ENCODE measurements at regions not wholly inside any gene's neighbourhood (a gene's known extent, or its start where the extent isn't known, plus 50 kb on each side); places are given as distances from the start of the nearest gene placed in this dataset.

GRCh38 chr5:116754556-116754955, 179.9 kb upstream of the SEMA6A start:
- TF ChIP-seq, protein P1, sequence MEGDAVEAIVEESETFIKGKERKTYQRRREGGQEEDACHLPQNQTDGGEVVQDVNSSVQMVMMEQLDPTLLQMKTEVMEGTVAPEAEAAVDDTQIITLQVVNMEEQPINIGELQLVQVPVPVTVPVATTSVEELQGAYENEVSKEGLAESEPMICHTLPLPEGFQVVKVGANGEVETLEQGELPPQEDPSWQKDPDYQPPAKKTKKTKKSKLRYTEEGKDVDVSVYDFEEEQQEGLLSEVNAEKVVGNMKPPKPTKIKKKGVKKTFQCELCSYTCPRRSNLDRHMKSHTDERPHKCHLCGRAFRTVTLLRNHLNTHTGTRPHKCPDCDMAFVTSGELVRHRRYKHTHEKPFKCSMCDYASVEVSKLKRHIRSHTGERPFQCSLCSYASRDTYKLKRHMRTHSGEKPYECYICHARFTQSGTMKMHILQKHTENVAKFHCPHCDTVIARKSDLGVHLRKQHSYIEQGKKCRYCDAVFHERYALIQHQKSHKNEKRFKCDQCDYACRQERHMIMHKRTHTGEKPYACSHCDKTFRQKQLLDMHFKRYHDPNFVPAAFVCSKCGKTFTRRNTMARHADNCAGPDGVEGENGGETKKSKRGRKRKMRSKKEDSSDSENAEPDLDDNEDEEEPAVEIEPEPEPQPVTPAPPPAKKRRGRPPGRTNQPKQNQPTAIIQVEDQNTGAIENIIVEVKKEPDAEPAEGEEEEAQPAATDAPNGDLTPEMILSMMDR (IDR thresholded peaks at IDR 0.05), result no peak
- TF ChIP-seq POLR2A (IDR thresholded peaks at IDR 0.05) (no peak), POLR2AphosphoS5 (IDR thresholded peaks at IDR 0.05) (no peak)
